Ascending aorta (tissue), 2 donors: ENCODE measurements at regions not wholly inside any gene's neighbourhood (a gene's known extent, or its start where the extent isn't known, plus 50 kb on each side); places are given as distances from the start of the nearest gene placed in this dataset.

Experiments
- DNase-seq, 2 donors: peaks; one replicate each; pipeline ENCODE4 v3.0.0-alpha.2; 2019; ENCODE audit warnings: low spot score in 2 of 2
- H3K27ac ChIP-seq, 2 donors: fragments of 200-600 bp; sonication (generic); one replicate each; pipeline ENCODE4 v1.5.1; 2016 to 2017; ENCODE audit warnings: mild to moderate bottlenecking in 1 of 2
- H3K27me3 ChIP-seq: fragments of 200-600 bp; sonication (generic); one replicate; pipeline ENCODE4 v1.5.1; 2017
- H3K36me3 ChIP-seq, 2 donors: fragments of 200-600 bp; sonication (generic); one replicate each; pipeline ENCODE4 v1.5.1; 2016
- H3K4me1 ChIP-seq, 2 donors: fragments of 200-600 bp; sonication (generic); one replicate each; pipeline ENCODE4 v1.5.1; 2016 to 2017; ENCODE audit warnings: mild to moderate bottlenecking in 1 of 2
- H3K4me3 ChIP-seq, 2 donors: fragments of 200-600 bp; sonication (generic); one replicate each; pipeline ENCODE4 v1.5.1; 2016 to 2017; ENCODE audit warnings: mild to moderate bottlenecking in 1 of 2
- H3K9me3 ChIP-seq, 2 donors: fragments of 200-600 bp; sonication (generic); one replicate each; pipeline ENCODE4 v1.5.1; 2016
- intact Hi-C: fragments of 100-400 bp; cut with DNase I; formaldehyde crosslinking; loops from one replicate; pipeline ENCODE4 v1.15.1; 2023
- TF ChIP-seq, protein P1 (sequence below), 3 experiments: fragments of 200-600 bp in 2 of 3; fragments of 450-650 bp in 1 of 3; sonication (generic) in 2 of 3; IDR thresholded peaks; one replicate each; pipeline ENCODE4 v1.5.1; 2016 to 2019; ENCODE audit warnings: antibody characterized with exemption in 3 of 3, mild to moderate bottlenecking in 1 of 3, moderate library complexity in 1 of 3

DNA sequence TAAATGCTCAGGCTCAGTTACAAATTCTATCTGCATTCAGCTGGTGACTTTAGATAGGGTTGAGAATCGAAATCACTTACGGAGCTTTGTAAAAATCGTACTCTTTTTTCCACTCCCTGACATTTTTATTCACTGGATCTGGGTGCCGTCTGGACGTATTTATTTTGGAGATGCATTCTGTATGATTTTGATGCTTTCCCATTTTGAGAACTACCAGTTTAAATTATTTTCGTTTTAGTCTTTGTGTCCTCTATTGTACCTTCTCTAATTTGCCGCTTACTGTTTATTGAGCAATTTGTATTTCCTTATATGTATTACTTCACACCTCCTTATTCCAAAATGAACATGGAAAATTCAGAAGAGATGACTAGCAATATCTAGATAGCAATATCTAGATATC, 96.2 kb downstream of the FASLG start:
- Histone ChIP-seq H3K4me1 (no peaks in the 10 kb centered on the region), H3K36me3 (no peaks in the 10 kb centered on the region), H3K9me3 (no peaks in the 10 kb centered on the region), H3K4me3 (no peak overlapping the region), H3K27me3 (no peaks in the 10 kb centered on the region), H3K27ac (no peak overlapping the region)
- DNase-seq, result no peak
- TF ChIP-seq, protein P1, sequence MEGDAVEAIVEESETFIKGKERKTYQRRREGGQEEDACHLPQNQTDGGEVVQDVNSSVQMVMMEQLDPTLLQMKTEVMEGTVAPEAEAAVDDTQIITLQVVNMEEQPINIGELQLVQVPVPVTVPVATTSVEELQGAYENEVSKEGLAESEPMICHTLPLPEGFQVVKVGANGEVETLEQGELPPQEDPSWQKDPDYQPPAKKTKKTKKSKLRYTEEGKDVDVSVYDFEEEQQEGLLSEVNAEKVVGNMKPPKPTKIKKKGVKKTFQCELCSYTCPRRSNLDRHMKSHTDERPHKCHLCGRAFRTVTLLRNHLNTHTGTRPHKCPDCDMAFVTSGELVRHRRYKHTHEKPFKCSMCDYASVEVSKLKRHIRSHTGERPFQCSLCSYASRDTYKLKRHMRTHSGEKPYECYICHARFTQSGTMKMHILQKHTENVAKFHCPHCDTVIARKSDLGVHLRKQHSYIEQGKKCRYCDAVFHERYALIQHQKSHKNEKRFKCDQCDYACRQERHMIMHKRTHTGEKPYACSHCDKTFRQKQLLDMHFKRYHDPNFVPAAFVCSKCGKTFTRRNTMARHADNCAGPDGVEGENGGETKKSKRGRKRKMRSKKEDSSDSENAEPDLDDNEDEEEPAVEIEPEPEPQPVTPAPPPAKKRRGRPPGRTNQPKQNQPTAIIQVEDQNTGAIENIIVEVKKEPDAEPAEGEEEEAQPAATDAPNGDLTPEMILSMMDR (IDR thresholded peaks at IDR 0.05), result no peak
- intact Hi-C loops, result no loop called here

DNA sequence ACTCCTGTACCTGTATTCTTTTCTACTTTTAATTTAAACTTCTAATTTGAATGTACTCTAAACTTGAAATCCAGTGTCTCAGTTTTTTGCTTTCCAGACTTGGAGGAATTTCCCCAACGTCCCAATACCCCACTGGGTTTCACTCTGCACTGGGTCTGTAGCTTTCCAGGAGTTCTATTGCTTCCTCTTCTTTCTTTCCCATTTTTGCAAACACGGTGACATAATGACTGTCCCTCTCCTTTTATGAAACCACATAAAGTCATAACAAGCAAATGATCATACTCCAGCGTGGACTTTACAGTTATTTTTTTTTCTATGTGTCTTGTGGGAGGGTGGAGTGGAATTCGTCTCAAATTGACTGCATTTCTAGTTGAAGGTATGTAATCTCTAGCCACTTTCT, 97.1 kb downstream of the FASLG start:
- Histone ChIP-seq H3K36me3 (no peaks in the 10 kb centered on the region), H3K27me3 (no peaks in the 10 kb centered on the region), H3K4me1 (no peaks in the 10 kb centered on the region), H3K4me3 (no peak overlapping the region), H3K27ac (no peak overlapping the region), H3K9me3 (no peaks in the 10 kb centered on the region)
- intact Hi-C loops, result no loop called here
- DNase-seq, result no peak
- TF ChIP-seq, protein P1 (IDR thresholded peaks at IDR 0.05), result no peak

- Histone ChIP-seq H3K9me3 (no peaks in the 10 kb centered on the region), H3K4me1 (no peaks in the 10 kb centered on the region), H3K36me3 (no peaks in the 10 kb centered on the region), H3K27ac (no peak overlapping the region), H3K4me3 (no peak overlapping the region), H3K27me3 (no peaks in the 10 kb centered on the region)
- no peak for DNase-seq
- TF ChIP-seq, protein P1 (IDR thresholded peaks at IDR 0.05), result no peak
- intact Hi-C loops, result no loop called here
Measured at GRCh38 chr1:172758259-172758658, 99.4 kb downstream of the FASLG start.

DNA sequence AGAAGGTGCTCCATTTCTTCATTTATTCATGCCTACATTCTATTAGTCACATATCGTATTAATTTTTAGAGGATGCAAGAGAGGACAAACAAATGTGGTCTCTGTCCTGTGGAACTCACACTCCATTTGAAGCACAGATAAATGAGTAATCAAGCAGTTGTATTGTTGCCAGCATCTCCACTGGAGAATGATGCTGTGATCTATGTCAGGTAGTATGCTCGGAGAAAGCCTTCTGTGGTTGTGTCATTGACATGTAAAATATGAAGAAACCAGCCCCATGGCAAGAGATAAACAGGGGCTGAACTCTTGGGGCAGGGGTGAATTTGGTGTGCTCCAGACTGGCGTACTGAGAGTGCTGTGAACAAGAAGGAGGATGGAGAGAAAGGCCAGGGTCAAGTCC, 101.2 kb downstream of the FASLG start:
- Histone ChIP-seq H3K27ac (no peak overlapping the region), H3K4me1 (no peaks in the 10 kb centered on the region), H3K36me3 (no peaks in the 10 kb centered on the region), H3K27me3 (no peaks in the 10 kb centered on the region), H3K4me3 (no peak overlapping the region), H3K9me3 (no peaks in the 10 kb centered on the region)
- DNase-seq, result no peak
- intact Hi-C loops, result no loop called here
- TF ChIP-seq, protein P1 (IDR thresholded peaks at IDR 0.05), result no peak

DNA sequence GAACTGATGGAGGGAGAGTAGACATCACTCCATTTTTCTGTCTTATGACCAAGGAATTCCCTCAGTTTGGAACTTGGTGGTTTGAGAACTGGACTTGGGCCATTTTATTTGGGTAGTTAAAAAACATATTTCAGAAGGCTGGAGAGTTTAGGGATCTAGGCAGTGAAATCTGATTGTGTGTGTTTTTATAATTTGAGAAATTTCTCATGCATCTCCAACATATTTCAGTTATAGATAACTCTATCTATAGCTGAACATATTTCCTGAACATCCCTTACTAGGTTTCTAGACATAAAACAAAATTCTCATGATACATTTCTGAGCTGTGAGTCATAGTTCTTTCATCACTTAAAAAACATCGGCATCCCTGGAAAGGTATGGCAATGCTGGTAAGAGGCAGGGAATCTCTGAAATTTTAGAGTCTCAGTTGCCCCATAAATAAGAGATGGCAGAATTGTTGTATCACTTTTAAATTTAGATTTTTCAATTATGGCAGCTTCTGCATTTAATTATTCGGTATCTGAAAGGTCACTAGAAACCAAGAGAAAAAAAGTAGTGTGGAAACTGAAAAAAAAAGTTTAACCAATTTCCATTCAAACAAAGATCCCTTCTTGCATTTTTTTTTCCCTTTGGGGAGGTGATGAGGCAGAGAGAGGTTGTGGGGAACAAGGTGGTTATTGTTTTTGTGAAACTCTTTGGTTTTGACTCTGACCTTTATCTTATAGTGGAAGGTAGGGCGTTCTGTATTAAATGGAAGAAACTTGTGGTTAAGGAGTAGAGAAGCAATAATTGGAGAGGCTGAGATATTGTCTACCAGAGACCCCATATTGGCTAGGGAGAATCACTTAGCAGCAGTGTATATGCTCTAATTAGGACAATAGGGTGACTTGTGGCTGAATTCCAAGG, 102.9 kb downstream of the FASLG start:
- Histone ChIP-seq H3K4me3 (no peak overlapping the region), H3K27me3 (no peaks in the 10 kb centered on the region), H3K27ac (no peak overlapping the region), H3K36me3 (no peaks in the 10 kb centered on the region), H3K4me1 (no peaks in the 10 kb centered on the region), H3K9me3 (no peaks in the 10 kb centered on the region)
- no peak for DNase-seq
- intact Hi-C loops, result no loop called here
- TF ChIP-seq, protein P1 (IDR thresholded peaks at IDR 0.05), result no peak
